HEK293 (cell line): ENCODE measurements at regions not wholly inside any gene's neighbourhood (a gene's known extent, or its start where the extent isn't known, plus 50 kb on each side); places are given as distances from the start of the nearest gene placed in this dataset.

Source experiments
- CTCF ChIA-PET: fragments of 350-600 bp; formaldehyde crosslinking; extraction: SDS; loops from one replicate; lab custom pipeline; 2021; ENCODE audit warnings: antibody characterized with exemption; lab: Yijun Ruan, JAX
- POLR2A ChIA-PET: fragments of 300-600 bp; formaldehyde crosslinking; extraction: SDS; loops from one replicate; lab custom pipeline; 2020; ENCODE audit warnings: antibody characterized with exemption, inconsistent platforms; lab: Yijun Ruan, JAX
- H3K27ac ChIP-seq: fragments of 200-500 bp; sonication (Bioruptor generic); 2 replicates; pipeline ENCODE4 v1.5.1; 2014; ENCODE audit warnings: low read depth, low read length, control low read depth, inconsistent platforms; ENCODE audit errors: extremely low read depth
- H3K36me3 ChIP-seq, 2 experiments: fragments of 200-500 bp in 1 of 2; sonication (Bioruptor generic) in 1 of 2; 1 replicate in 1 of 2; 2 replicates in 1 of 2; pipeline ENCODE4 v1.5.1; 2014 to 2017; ENCODE audit warnings: inconsistent platforms in 2 of 2, low read length in 2 of 2; ENCODE audit not compliant: control insufficient read depth in 2 of 2, insufficient read depth in 1 of 2
- H3K4me1 ChIP-seq: fragments of 200-500 bp; sonication (Bioruptor generic); 2 replicates; pipeline ENCODE4 v1.5.1; 2014; ENCODE audit warnings: mild to moderate bottlenecking, low read length, inconsistent platforms; ENCODE audit not compliant: control insufficient read depth, insufficient read depth
- H3K4me3 ChIP-seq: 2 replicates; pipeline ENCODE4 v1.5.1; 2011; ENCODE audit warnings: low read depth, mild to moderate bottlenecking, control low read depth, low read length, moderate library complexity
- H3K9me3 ChIP-seq: fragments of 200-500 bp; sonication (Bioruptor generic); 2 replicates; pipeline ENCODE4 v1.5.1; 2014; ENCODE audit warnings: low read depth, low read length, inconsistent platforms; ENCODE audit not compliant: control insufficient read depth, insufficient read depth
- ATF2 ChIP-seq: fragments of 450-650 bp; formaldehyde crosslinking; IDR thresholded peaks from 2 replicates; pipeline ENCODE4 v1.5.1; 2016; ENCODE audit warnings: missing biosample characterization, missing genetic modification characterization, low read depth
- BCL11B ChIP-seq: fragments of 450-650 bp; formaldehyde crosslinking; IDR thresholded peaks from 2 replicates; pipeline ENCODE4 v1.5.1; 2016; ENCODE audit warnings: low read depth, missing biosample characterization, missing genetic modification characterization
- EGR2 ChIP-seq: fragments of 450-650 bp; formaldehyde crosslinking; IDR thresholded peaks from 2 replicates; pipeline ENCODE4 v1.5.1; 2016; ENCODE audit warnings: low read depth, missing biosample characterization, missing genetic modification characterization
- GLIS2 ChIP-seq: fragments of 450-650 bp; formaldehyde crosslinking; IDR thresholded peaks from 2 replicates; pipeline ENCODE4 v1.5.1; 2016; ENCODE audit warnings: missing biosample characterization, missing genetic modification characterization
- KLF8 ChIP-seq: fragments of 450-650 bp; formaldehyde crosslinking; IDR thresholded peaks from 2 replicates; pipeline ENCODE4 v1.5.1; 2016; ENCODE audit warnings: missing biosample characterization, missing genetic modification characterization
- RBAK ChIP-seq: fragments of 450-650 bp; formaldehyde crosslinking; IDR thresholded peaks from 2 replicates; pipeline ENCODE4 v1.5.1; 2016; ENCODE audit warnings: missing biosample characterization, missing genetic modification characterization
- SCRT2 ChIP-seq: fragments of 450-650 bp; formaldehyde crosslinking; IDR thresholded peaks from 2 replicates; pipeline ENCODE4 v1.5.1; 2016; ENCODE audit warnings: missing biosample characterization, missing genetic modification characterization
- ZBTB21 ChIP-seq: fragments of 450-650 bp; formaldehyde crosslinking; IDR thresholded peaks from 2 replicates; pipeline ENCODE4 v1.5.1; 2017; ENCODE audit warnings: missing biosample characterization, missing genetic modification characterization
- ZBTB49 ChIP-seq: fragments of 450-650 bp; formaldehyde crosslinking; IDR thresholded peaks from 2 replicates; pipeline ENCODE4 v1.5.1; 2016; ENCODE audit warnings: missing biosample characterization, missing genetic modification characterization, low read depth
- ZNF140 ChIP-seq: fragments of 450-650 bp; formaldehyde crosslinking; IDR thresholded peaks from 2 replicates; pipeline ENCODE4 v1.5.1; 2016; ENCODE audit warnings: missing biosample characterization, missing genetic modification characterization
- ZNF155 ChIP-seq: fragments of 450-650 bp; formaldehyde crosslinking; IDR thresholded peaks from 2 replicates; pipeline ENCODE4 v1.5.1; 2016; ENCODE audit warnings: missing biosample characterization, missing genetic modification characterization
- ZNF157 ChIP-seq: fragments of 450-650 bp; formaldehyde crosslinking; IDR thresholded peaks from 2 replicates; pipeline ENCODE4 v1.5.1; 2016; ENCODE audit warnings: missing biosample characterization, missing genetic modification characterization
- ZNF174 ChIP-seq: fragments of 450-650 bp; formaldehyde crosslinking; IDR thresholded peaks from 2 replicates; pipeline ENCODE4 v1.5.0; 2017; ENCODE audit warnings: missing biosample characterization, mild to moderate bottlenecking, missing genetic modification characterization
- ZNF19 ChIP-seq: fragments of 450-650 bp; formaldehyde crosslinking; IDR thresholded peaks from 2 replicates; pipeline ENCODE4; 2016; ENCODE audit warnings: missing biosample characterization, missing genetic modification characterization, low read depth
- ZNF223 ChIP-seq: fragments of 450-650 bp; formaldehyde crosslinking; IDR thresholded peaks from 2 replicates; pipeline ENCODE4 v1.5.1; 2016; ENCODE audit warnings: missing biosample characterization, missing genetic modification characterization
- ZNF24 ChIP-seq: fragments of 450-650 bp; formaldehyde crosslinking; IDR thresholded peaks from 2 replicates; pipeline ENCODE4 v1.5.1; 2016; ENCODE audit warnings: missing biosample characterization, missing genetic modification characterization
- ZNF266 ChIP-seq: fragments of 450-650 bp; formaldehyde crosslinking; IDR thresholded peaks from 2 replicates; pipeline ENCODE4 v1.5.1; 2016; ENCODE audit warnings: missing biosample characterization, missing genetic modification characterization, low read depth
- ZNF274 ChIP-seq, 2 experiments: fragments of 200-500 bp in 1 of 2; fragments of 450-650 bp in 1 of 2; sonication (Bioruptor generic) in 1 of 2; formaldehyde crosslinking in 1 of 2; IDR thresholded peaks; 2 replicates each; pipeline versions ENCODE4 v1.5.1 to v1.6.1; 2014 to 2016; ENCODE audit warnings: borderline replicate concordance in 1 of 2, inconsistent platforms in 1 of 2, low read length in 1 of 2, missing biosample characterization in 1 of 2, missing genetic modification characterization in 1 of 2
- ZNF404 ChIP-seq: fragments of 450-650 bp; formaldehyde crosslinking; IDR thresholded peaks from 2 replicates; pipeline ENCODE4 v1.5.1; 2017; ENCODE audit warnings: missing biosample characterization, missing genetic modification characterization
- ZNF416 ChIP-seq: fragments of 450-650 bp; formaldehyde crosslinking; IDR thresholded peaks from 2 replicates; pipeline ENCODE4 v1.5.1; 2016; ENCODE audit warnings: missing biosample characterization, missing genetic modification characterization
- ZNF433 ChIP-seq: fragments of 450-650 bp; formaldehyde crosslinking; IDR thresholded peaks from 2 replicates; pipeline ENCODE4 v1.5.1; 2016; ENCODE audit warnings: missing biosample characterization, missing genetic modification characterization, low read depth
- ZNF529 ChIP-seq: fragments of 450-650 bp; formaldehyde crosslinking; IDR thresholded peaks from 2 replicates; pipeline ENCODE4 v1.5.1; 2017; ENCODE audit warnings: missing genetic modification characterization, missing biosample characterization; ENCODE audit not compliant: insufficient replicate concordance
- ZNF530 ChIP-seq: fragments of 450-650 bp; formaldehyde crosslinking; IDR thresholded peaks from 2 replicates; pipeline ENCODE4 v1.5.1; 2016; ENCODE audit warnings: low read depth, missing biosample characterization, missing genetic modification characterization
- ZNF548 ChIP-seq: fragments of 450-650 bp; formaldehyde crosslinking; IDR thresholded peaks from 2 replicates; pipeline ENCODE4 v1.5.1; 2016; ENCODE audit warnings: missing biosample characterization, missing genetic modification characterization
- ZNF629 ChIP-seq: fragments of 450-650 bp; formaldehyde crosslinking; IDR thresholded peaks from 2 replicates; pipeline ENCODE4 v1.5.1; 2017; ENCODE audit warnings: missing biosample characterization, missing genetic modification characterization
- ZNF677 ChIP-seq: fragments of 450-650 bp; IDR thresholded peaks from 2 replicates; pipeline ENCODE4 v1.5.0; 2018; ENCODE audit warnings: missing biosample characterization, mild to moderate bottlenecking, missing genetic modification characterization, moderate library complexity
- ZNF704 ChIP-seq: fragments of 450-650 bp; formaldehyde crosslinking; IDR thresholded peaks from 2 replicates; pipeline ENCODE4 v1.5.1; 2016; ENCODE audit warnings: missing biosample characterization, missing genetic modification characterization
- ZNF777 ChIP-seq: fragments of 450-650 bp; formaldehyde crosslinking; IDR thresholded peaks from 2 replicates; pipeline ENCODE4 v1.5.1; 2017; ENCODE audit warnings: missing biosample characterization, missing genetic modification characterization, borderline replicate concordance
- ZNF792 ChIP-seq: fragments of 450-650 bp; formaldehyde crosslinking; IDR thresholded peaks from 2 replicates; pipeline ENCODE4 v1.5.1; 2016; ENCODE audit warnings: missing biosample characterization, missing genetic modification characterization

- ChIA-PET POLR2A (no interaction called here), CTCF (no interaction called here)
- no peaks in the 10 kb centered on the region; the same call in 1 of the 2 replicates for H3K4me1 ChIP-seq
- no peak for TF ChIP-seq ZNF677 (tag by site-specific recombination)
- no peak for TF ChIP-seq ZNF433
- no peak for TF ChIP-seq SCRT2 (tag by site-specific recombination)
- no peak for TF ChIP-seq BCL11B (tag by site-specific recombination)
- no peak for TF ChIP-seq RBAK
- no peak for TF ChIP-seq ZNF24 (tag by site-specific recombination)
- TF ChIP-seq GLIS2 (tag by site-specific recombination) = peak; percentile 25; the same call in 1 of the 2 replicates
- no peak overlapping the region for H3K4me3 ChIP-seq
- H3K9me3 ChIP-seq = no peaks in the 10 kb centered on the region
- H3K27ac ChIP-seq = no peak overlapping the region
- H3K36me3 ChIP-seq = no peaks in the 10 kb centered on the region
Observed at GRCh38 chr3:127136024-127136600, 56.8 kb upstream of the PRR23E start.

- Histone ChIP-seq H3K4me3 (no peak overlapping the region), H3K9me3 (no peaks in the 10 kb centered on the region), H3K4me1 (peaks cover 1% of the 10 kb centered on the region; the same call in 1 of the 2 replicates), H3K27ac (no peak overlapping the region), H3K36me3 (no peaks in the 10 kb centered on the region)
- ChIA-PET POLR2A (no interaction called here), CTCF (no interaction called here)
- no peak for TF ChIP-seq ZNF19 (tag by site-specific recombination)
- no peak for TF ChIP-seq ZNF777
- peak; percentile 1; the same call in 1 of the 2 replicates for TF ChIP-seq GLIS2 (tag by site-specific recombination)
- TF ChIP-seq ZNF223 (tag by site-specific recombination) = no peak
- TF ChIP-seq ZBTB49 (tag by site-specific recombination) = no peak
- TF ChIP-seq ZNF792 (tag by site-specific recombination) = no peak
Observed at GRCh38 chr3:127136706-127137105, 56.2 kb upstream of the PRR23E start.

- no peaks in the 10 kb centered on the region for H3K36me3 ChIP-seq
- H3K9me3 ChIP-seq = no peaks in the 10 kb centered on the region
- ChIA-PET CTCF (no interaction called here), POLR2A (no interaction called here)
- H3K4me3 ChIP-seq = no peak overlapping the region
- H3K27ac ChIP-seq = no peak overlapping the region
- H3K4me1 ChIP-seq = peaks cover 3% of the 10 kb centered on the region; the same call in 1 of the 2 replicates
- TF ChIP-seq ZNF274 (IDR thresholded peaks at IDR 0.05; ENCODE audit: low read length) (no peak), ZNF274 (tag by site-specific recombination; IDR thresholded peaks at IDR 0.05; ENCODE audit: borderline replicate concordance) (no peak), ZNF155 (no peak), ZNF548 (tag by site-specific recombination) (no peak), ATF2 (tag by site-specific recombination) (0 out of 2 replicates have a peak, but pooled peaks have one; percentile 41), ZNF416 (tag by site-specific recombination) (no peak), ZNF140 (no peak), ZNF629 (tag by site-specific recombination) (0 out of 2 replicates have a peak, but pooled peaks have one; percentile 23), ZNF174 (tag by site-specific recombination) (no peak), KLF8 (tag by site-specific recombination) (no peak), SCRT2 (tag by site-specific recombination) (peak; percentile 80), ZNF223 (tag by site-specific recombination) (0 out of 2 replicates have a peak, but pooled peaks have one; percentile 39), ZNF530 (tag by site-specific recombination) (no peak), ZNF404 (no peak), ZNF266 (tag by site-specific recombination) (no peak), ZNF157 (tag by site-specific recombination) (no peak), ZNF529 (tag by site-specific recombination) (no peak), ZNF704 (tag by site-specific recombination) (no peak), ZBTB21 (tag by site-specific recombination) (peak; percentile 62; the same call in 1 of the 2 replicates), EGR2 (tag by site-specific recombination) (no peak)
Observed at GRCh38 chr3:127137113-127137512, 55.8 kb upstream of the PRR23E start.
